HG03064 (cell line): ENCODE measurements at regions not wholly inside any gene's neighbourhood (a gene's known extent, or its start where the extent isn't known, plus 50 kb on each side); places are given as distances from the start of the nearest gene placed in this dataset.

ENCODE experiments used
- ATAC-seq: cut with Tn5 transposase; IDR thresholded peaks from one replicate; pipeline ENCODE4 v1.9.1; 2021; ENCODE audit warnings: low read depth; ENCODE audit not compliant: unreplicated experiment

DNA sequence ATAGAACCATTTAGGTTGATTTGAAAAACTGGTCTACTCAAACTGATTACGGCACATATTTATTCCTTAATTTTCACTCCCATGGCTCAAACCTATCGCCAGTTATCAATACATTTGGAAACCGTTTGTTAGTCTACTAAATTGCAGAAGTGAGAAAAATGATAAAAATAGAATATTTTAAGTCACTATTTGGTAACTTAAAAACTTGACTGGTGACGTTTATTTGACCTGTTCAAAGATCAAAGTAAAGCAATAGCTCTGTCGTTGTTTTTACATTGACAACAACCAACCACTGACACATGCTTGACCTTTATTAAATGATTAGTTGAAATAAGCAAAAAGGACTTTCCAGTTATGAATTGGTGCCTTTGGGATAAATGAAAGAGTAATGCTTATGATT, 402.9 kb upstream of the MAP3K7 start:
- no peak for ATAC-seq

DNA sequence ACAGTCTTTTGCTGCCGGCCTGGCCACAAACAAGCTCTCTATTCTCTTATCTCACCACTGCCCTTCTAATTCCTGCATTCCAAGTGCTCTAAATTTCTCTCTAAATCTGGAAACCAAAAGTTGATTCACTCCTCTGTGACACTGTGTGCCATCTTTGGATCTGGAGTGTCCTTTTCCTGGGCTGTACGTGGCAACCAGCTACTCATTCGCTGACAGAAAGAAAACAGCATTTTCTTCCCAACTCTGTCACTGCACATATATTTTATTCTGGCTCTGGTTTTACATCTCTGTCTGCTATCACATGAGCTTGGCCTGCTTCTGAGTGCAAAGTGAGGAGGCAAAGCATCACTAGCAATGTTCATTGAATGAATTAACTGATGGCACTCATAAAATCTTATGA, 397.2 kb upstream of the MAP3K7 start:
- ATAC-seq: no peak

DNA sequence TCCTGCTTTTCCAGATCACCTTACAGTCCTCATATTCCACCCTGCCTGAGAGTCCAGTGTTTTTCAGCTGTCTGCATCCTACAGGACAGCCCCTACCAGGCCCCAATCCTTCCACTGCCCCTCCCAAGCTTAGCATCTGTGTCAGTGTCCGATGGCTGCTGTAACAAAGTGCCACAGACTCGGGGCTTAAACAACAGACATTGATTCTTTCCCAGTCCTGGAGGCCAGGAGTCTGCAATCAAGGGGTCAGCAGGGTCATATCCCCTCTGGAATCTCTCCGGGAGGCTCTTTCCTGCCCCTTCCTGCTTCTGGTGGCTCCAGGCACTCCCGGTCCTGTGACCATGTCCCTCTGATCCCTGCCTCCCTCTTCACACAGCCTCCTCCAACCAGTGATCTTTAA, 396.6 kb upstream of the MAP3K7 start:
- no peak for ATAC-seq

DNA sequence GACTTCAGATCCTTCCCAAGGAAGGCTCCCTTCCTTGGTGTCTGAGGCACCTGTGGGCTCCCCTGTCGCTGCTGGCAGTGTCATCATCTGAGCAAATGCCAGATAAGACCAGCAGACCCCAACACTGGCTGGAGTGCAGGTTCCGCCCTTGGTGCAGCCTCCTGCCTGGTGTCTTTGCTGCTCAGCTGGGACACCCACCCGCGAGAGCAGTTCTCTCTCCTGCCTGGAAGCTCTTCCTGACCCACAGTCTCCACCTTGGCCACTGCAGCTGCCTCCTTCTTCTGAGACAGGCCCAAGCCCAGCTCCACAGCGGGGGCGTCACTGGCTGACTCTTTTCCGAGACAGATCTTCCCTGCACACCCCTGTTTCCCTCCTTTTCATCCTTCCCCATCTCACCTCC, 395.7 kb upstream of the MAP3K7 start:
- no peak for ATAC-seq

DNA sequence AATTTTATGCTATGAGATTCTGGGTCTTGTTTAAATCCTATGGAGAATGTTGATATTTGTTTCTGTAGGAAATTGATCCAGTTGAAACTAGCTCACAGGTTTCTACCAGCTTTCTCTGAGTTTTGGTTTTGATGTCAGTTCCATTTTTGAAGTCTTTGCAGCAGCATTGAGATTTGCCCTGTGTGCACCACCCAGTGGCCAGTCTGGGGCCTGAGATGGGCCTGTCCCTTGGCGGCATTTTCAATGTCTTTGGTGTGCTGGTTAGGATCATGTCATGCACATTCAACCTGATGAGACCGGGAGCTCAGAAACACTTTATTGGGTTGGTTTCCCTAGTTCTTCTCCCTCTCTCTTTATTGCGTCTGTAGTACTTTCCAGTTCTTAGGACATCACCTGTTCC, 395.2 kb upstream of the MAP3K7 start:
- no peak for ATAC-seq

DNA sequence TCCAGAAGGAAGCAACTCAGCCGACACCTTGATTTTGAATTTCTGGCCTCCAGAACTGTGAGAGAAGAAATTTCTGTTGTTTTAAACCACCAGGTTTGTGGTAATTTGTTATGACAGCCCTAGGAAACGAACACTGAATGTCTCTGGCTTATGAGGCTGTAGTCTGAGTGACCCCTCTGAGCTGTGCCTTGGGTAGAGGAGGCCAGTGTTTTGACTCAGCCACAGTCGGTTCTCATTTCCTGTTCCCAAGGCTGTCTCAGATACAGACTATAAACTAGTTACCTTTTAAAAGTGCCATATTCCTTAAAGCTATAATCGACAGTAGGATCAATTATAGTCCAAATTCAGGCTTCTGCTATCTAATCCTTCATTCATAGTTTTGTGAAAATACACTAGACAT, 391.2 kb upstream of the MAP3K7 start:
- no peak for ATAC-seq

DNA sequence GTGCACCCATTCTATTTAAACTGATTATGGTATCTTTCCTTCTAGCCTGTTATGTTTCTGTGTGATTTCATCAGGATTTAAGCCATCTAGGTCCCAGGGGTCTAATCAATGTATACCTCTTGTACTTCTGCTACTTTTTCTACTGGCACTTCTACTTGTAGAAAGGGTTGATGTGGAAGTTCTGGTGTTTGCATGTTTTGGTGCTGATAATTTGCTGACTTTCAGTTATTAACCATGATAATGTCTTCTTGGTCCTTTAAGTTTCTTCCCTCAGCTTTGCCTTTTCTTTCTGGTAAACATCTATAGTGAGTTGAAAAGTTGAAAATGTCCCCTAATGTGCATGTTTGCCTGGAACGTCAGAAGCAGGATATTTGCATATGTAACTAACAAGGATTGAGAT, 390.6 kb upstream of the MAP3K7 start:
- no peak for ATAC-seq

DNA sequence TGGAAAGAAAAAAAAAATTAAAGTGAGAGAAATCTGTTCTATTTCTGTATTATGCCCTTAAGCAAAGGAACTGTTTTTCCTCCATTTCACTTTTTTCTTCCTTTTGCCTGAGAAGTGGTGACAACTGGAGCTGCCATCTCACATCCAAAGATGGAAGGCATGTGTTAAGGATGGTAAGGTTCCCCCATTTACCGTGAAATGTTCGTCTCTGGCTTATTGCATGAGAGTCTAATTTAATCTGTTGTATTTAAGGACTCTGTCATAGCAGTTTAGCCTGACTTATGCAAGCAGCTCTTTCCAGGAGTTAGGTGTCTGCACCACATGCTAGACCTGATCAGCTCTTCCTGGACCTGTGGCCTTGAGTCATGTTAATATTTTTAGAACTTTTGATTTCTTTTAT, 389.5 kb upstream of the MAP3K7 start:
- no peak for ATAC-seq

DNA sequence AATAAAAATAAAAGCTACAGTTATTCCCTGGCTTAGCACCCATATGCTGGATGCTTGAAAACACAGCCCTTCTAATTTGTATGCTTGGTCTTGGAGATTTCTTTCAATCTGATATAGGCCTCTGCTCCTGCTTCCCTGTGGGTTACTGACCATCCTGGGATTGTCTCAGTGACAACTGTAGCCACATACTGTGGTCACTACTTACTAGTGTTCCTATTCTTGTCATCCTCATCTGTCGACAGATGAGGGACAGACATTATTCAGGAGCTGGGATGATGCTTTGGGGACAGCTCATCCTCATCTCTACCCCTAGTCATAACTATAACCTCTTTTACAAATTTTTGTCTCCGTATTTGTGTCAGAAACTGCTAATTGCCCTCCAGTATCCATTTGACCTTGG, 388.9 kb upstream of the MAP3K7 start:
- ATAC-seq: no peak

DNA sequence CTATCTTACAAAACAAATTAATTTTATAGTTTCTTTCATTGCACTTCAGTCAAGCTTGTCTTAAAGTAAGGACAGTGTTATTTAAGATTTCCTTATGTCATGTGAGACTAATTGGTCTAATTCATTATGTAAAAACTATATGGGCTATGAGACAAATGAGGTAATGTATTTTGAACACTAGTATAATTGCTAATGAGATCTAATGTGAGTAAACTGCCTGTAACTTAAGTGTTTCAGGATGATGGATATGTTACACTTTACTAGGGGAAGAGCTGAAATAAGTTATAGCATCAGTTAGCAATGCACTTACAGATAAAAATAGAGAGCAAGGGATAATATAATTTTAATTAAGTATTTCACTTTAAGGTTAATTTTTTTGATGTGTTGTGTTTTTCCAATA, 386.3 kb upstream of the MAP3K7 start:
- ATAC-seq: no peak

DNA sequence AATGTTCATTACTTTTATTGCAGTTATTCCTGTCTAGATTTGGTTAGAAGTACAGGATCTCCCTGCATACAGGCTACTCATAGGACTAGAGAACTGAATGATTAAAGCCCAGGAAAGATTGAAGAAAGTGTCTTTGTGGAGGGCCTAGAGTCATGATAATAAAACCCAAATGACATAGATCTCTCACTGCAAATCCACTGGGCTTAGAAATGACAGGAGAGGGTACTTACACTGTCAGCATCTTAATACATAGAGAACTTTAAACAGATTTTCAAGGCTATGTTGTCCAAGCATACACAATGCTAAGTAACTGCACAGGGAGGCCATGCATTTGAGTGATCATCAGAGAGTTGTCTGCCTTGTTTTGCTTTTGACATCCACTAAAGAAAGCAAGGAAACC, 383.8 kb upstream of the MAP3K7 start:
- ATAC-seq: no peak

DNA sequence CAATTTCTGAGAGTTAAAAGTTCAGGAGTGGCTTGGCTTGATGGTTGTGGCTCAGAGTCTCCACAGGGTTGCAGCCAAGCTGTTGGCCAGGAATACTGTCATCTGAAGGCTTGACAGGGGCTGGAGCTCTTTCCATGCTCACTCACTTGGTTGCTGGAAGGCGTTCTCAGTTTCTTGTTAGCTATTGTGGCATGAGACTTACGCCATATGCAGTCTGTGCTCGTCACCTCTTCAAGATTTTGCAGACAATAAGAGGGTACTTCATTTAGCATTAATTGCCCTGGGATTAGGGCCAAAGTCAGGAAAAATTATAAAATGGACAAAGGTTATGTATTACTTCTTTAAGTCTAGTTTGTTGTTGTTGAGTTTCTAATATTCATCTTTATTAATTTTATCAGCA, 380.6 kb upstream of the MAP3K7 start:
- no peak for ATAC-seq

DNA sequence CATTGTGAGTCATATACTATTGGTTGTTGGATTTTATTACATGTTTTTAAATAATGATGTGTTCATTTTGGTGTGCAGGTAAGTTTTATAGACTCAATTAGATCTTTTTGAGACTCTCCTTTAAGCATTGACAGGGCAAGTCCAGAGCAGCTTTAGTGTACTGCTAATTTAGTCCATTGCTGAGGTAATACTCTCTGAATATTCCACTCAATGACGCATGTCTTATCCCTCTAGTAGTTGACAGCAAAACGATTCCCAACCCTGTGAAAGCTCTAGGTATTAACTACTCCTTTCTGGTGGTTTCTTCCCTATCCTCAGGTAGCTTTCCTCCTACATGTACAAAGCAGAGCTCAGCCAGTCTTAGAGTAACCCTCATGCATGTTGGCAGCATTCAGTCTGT, 373.5 kb upstream of the MAP3K7 start:
- ATAC-seq: no peak

DNA sequence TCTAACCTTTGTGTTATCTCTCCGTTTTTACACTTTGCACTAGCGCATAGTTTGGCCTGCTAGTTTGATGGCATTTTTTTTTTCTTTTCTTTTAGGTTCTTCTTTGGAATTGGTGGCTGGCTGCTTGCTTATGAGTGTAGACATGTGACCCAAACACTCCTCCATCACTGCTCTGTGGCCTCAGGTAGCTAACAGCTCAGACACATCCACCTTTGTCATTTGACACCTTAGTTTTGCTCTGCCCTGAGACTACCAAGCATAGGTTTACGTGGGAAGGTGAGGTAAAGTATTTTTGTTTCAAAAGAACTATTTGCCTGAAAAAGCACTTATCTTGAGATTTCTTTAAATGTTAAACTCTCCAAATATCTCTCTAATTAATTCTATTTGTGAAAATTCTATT, 368.4 kb upstream of the MAP3K7 start:
- no peak for ATAC-seq

DNA sequence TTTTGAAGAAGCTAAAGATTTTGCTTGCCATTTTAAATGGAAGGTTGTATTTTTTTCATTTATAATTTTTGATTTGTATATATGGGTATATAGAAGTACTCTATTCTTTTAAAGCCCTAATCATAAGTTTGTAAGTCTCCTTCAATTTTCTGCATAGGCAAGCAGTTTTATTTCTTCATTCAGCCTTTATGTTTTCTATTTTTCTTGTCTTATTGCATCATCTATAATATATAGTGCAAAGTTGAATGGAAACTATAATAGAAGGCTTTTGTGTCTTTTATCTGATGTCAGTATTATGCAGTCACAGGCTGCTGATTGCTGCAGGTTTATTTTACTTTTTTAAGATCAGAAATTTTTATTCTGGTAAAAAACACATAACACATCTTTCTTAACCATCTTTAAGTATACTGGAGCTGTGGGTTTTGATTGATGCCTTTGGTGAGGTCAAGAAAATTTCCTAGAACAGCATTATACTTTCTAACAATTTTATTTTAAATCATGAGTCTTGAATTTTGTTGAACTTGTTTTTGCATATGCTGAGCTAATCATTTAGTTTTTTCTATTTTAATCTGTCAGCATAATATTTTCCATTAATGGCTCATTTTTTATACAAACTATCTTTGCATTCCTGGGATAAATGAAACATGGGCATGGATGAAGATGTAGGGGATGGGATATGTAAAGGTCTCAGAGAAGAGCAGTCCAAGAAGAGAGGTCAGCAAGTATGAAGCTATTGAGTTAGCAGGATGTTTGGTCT, 366.7 kb upstream of the MAP3K7 start:
- no peak for ATAC-seq

DNA sequence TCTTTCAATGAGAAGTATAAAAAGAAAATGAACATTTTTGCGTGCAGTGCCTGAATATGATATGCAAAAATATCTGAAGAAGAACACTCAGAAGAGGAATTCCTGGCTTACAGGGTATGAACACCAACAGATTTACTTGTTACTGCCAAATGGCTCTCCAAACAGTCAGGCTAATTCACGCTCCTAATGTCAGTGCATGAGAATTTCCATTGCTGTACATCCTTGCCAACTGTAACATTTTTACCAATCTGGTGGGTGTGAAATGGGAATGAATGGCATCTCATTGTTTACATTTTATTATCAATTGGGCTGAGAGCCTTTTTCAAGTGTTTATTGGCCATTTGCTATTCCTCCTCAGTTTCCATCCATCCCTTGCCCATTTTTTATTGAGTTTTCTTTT, 365.3 kb upstream of the MAP3K7 start:
- ATAC-seq: no peak

DNA sequence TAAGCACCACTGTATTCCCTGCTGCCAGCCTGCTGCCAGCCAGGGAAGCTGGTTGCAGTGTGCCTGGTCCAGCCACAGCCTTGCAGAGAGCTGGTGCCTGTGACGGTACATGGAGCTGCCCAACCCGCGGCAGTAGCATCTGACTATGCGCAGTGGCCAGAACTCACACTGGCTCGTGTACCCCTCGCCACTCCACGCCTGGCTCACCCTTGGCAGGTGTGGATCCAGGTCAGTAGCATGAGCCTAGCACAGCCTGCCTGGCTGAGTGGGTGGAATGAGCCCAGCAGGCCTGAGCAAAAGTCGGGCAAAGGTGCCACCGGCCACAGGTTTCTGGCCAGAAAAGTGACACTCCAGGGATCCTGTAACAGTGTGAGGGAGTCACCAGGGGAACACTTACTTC, 361.7 kb upstream of the MAP3K7 start:
- ATAC-seq: no peak

DNA sequence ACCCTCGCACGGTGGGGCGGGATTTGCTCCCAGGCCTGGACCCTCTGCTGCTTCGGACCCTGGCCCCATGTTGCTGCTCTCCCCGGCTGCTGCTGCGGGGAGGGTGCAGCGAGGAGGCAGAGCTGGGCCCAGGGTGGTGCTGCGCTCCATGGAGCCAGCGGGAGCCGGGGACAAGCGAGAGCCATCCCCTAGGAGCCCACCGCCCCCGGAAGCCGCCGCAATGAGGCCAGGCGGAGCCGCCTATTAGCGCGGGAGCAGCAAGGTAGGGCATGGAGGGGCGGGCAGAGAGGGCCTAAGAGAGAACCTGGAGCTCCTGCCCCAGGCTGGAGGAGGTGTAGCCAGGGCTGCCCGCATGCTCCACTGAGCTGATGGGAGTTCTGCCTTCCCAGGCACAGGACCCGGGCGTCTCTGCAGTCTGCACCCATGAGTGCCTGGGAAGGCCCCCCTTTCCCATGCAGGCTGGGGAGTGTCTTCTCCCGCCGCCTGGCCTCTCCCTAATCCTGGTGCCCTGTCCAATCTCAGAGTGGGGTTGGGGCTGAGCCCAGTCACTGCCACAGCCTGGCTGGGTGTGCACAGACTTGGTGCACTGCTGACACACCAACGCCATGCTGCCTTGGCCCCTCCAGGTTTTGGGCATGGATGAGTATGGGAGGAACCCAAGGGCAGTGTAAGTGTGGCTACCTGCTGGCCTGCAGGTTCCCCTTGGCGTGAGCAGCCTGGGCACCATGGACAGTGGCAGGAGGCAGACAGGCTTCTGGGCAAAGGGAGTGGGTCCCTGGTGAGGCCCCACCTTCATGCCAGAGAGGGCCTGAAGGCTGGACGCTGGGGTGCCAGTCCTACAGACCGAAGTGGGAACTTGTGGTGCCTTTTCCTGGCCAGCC, 360.6 kb upstream of the MAP3K7 start:
- ATAC-seq: no peak

DNA sequence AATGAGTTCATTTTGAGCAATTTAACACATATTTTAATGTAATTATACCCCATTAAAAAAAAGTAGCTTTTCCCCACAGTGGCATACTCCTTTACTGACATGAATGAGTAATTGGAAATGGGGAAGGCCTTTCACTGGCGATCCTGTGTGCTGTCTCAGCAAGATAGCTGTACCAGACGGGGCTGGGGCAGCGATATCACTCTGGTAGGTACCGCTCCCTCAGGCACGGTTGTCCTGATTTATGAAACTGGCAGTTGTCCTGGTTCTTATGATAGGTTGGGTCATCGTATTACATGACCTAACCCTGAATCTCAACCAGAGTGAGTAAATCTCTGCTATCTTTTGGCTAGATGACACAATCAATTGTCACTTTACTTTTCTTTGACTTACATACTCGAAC, 355.0 kb upstream of the MAP3K7 start:
- no peak for ATAC-seq

DNA sequence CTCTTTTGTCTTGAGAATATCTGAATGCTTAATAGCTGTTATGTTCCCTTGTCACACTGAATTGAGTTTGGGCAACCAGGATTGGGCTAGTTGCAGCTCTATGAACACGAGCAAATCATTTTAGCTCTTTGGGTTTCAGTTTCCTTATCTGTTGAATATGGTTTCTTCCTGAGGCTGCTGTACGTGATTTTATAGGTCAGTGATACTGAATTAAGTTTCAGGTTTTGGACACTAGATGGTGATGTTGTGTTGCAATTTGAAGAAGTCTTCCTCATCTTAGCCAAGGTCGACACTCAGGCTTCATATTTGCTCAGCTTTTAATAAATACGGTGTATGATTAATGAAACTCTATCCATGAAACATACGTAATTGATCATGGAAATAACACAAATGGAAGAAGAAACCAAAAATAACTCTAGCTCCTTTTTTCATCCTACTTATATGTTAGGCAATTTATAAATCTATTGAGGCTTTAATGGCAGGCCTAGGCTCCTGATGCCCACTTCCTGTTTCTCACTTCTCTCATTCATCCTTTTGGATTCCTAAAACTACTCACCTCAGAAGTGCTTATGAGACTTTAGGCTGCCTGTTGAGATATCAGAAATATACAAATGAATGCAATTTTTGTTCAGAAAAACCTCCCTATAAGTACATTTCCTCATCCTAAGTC, 354.1 kb upstream of the MAP3K7 start:
- peak; percentile 97 for ATAC-seq

DNA sequence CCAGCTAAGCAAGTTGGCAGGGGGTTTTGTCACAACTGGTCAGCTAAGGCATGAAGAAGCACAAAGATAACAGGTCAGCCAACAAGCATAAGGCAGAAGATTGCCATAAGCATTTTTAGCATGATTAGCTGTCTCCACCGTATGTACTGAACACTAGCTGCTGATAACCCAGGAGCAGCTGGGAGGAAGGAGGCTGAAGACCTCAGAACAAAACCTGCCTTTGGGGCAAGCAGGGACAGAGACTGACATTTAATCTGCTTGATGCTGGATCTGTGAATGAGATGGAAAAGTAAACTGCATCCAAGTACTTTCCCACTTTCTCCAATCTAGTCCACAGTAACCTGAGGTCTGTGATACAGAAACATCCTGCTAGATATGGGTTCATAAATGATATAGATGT, 353.0 kb upstream of the MAP3K7 start:
- no peak for ATAC-seq

DNA sequence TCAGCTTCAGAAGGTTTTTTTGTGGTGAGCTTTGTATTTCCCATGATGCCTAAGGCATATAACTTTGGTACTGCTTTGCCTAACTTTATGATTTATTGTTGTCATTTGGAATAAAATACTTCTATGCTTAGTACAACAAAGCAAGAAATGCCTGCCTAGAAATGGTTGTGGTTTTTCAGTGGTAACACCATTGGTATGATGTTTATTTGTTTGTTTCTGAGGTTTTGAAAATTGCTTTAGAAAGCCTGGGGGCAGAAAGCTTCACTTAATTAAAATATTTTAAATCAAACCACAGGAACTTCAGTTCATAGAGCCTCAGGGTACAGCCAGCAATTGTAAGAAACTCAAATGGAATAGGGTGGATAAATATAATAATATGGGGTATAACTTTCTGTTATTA, 351.2 kb upstream of the MAP3K7 start:
- ATAC-seq: no peak
